COLO829 (cell line): ENCODE measurements at regions not wholly inside any gene's neighbourhood (a gene's known extent, or its start where the extent isn't known, plus 50 kb on each side); places are given as distances from the start of the nearest gene placed in this dataset.
A peak's percentile ranks its signal among the peaks of the same experiment; 100 is the strongest.

Experiments used
- DNase-seq: peaks from one replicate; pipeline ENCODE4 v3.0.0; 2012; ENCODE audit warnings: low spot score

DNA sequence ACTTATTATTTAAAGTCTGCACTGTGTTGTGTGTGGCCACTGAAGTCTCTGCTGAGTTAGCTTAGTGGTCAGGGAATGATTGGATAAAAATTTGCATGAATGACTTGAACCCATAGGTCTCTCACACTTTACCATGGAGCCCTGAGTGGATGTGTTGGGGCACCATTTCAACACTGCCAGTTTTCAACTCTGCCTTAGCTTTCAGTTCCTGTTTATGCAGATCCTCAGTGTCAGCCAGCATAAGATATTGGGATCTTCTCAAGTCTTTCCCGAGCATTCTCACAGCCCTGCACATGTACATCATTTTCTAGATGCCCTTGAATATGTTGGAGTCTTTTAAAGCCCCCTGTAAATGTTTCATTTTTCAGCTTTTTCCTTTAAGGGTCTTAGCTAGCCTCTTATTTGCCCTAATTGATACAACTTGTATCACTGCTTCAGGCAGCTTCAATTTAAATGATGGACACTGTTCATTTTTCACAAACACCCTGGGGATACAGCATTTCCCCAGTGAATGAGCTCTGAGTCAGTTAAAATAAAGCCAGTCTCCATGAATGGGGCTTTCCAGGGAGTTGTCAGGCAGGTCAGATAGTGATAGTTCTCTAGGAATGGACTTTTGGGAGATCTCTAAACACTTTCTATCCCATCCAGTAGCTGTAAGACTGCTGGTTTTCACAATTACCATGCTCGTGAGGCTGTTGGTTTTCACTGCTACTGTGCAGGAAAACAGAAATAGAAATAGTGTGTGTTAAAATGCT lies 211.9 kb upstream of the PAPPA start:
- DNase-seq, result peak; percentile 82

DNA sequence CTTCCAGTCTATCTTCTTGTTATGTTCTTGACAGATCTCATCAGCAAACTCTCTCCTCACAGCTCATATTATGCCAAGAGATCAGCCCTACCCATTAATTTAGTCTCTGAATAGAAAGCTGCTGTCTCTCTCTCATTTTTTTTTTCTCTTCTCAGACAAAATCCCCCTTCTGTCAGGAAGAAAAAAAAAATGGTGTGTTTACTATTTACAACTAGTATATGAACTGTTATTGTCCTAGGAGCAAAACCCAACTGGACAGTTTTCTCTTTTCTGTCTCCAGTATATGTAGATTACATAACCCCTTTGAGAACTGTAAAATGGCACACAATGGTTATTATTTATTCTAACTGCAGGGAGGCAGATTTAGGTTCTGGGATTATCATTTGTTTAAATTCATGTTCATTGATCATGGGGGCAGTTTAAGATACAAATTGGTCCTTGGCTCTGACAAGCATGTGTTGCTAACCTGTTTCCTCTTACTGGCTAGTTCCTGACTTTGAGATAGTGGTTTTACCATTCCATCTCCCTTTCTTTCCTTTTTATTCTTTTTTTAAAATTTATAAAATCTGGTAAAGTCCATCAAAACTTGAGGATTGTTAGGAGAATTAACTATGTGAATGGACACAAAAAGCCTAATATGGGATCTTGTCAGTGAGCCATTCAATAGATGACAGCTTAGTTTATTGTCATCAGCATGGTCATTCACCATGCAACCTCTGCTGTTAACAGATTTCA lies 210.0 kb upstream of the PAPPA start:
- DNase-seq, result no peak

DNA sequence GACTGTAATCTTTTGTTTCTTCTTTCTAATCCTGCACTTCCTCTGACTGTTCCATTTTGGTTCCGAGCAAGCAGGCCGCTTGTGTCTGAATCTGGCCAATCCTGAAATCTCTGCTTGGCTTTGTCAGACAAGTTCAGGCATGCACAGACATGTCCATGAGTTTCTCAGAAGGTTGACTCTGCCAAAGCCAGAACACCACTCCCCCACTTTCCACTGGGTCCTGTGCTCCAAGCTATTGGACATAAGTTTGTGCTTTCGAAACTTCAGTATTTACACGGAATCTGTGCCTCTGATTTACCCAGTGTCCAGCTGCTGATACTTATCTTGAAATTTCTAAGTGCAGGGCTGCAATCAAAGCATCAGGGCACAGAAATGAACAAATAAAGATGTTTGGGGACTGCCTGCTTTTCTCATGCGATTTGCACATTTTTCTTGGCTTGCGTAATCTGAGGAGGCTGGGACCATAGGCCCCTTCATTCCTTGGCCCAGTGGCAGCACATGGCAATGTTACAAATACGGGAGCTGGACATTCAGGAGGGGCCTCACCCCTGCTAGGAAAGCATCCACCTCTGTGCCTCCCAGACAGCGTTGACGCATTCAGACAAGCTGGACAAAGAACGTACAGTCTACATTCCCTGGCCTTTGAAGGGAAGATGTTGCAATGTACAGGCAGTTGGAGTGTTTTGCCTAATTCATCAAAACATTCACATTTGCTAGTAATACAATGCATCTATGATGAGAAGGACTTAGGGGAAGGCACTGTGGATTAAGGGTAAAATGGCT lies 209.2 kb upstream of the PAPPA start:
- DNase-seq, result peak; percentile 99

GRCh38 chr9:115945009-115945431 lies 208.6 kb upstream of the PAPPA start:
- DNase-seq, result no peak

DNA sequence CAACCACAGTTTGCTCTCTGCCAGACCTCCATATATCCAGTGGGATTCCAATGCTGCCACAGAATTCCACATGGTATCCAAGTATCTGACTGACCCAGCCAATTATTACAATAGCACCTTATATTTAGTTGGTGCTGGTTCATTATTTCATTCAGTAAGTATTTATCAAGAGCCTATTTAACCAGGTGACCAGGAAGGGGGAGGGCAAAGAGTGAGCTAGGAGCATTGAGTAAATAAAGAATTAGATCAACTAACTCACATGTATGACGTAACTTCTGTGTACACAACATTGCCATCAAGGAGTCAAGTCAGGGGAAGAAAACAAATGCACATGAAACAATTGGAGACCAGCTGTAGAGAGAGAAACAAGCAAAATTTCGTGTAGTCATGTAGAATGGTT lies 207.1 kb upstream of the PAPPA start:
- no peak for DNase-seq

GRCh38 chr9:115951977-115952376 lies 201.6 kb upstream of the PAPPA start:
- DNase-seq, result no peak

DNA sequence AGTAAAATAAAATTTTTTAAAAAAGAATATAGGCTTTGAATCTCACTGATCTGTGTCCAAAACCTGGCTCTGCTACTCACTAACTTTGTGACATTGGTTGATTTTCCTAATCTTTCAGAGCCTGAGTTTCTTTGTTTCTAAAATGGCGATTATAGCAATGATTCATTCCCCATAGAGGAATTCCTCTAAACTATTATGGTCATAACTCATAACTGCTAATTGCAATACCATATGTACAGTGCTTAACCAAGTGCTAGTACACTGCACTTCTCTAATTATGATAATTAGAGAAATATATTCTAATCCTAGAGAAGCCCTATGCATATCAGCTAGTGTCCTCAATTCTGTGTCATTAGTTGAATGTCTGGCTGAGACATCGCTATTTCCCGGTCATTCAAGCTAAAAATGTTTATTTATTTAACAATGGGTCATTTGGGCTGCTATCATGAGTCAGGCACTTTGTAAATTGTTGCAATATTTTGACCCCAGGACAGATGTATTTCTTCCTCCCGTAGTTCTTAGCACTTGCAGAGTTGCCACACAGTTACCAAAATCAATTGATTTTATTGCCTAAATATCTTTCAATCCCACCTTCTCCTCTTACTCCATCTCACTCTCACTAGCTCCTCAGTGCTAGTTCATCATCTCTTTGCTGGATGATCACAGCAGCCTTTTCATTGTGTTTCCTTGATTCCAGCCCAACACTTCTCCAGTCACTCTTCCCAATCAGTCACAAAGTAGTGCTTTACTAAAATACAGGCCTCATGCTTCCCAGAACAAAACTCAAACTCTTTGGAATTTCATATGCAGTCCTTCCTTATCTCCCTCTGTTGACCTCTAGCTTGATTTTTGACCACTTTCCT lies 200.9 kb upstream of the PAPPA start:
- no peak for DNase-seq

GRCh38 chr9:115956371-115956770 lies 197.2 kb upstream of the PAPPA start:
- no peak for DNase-seq

DNA sequence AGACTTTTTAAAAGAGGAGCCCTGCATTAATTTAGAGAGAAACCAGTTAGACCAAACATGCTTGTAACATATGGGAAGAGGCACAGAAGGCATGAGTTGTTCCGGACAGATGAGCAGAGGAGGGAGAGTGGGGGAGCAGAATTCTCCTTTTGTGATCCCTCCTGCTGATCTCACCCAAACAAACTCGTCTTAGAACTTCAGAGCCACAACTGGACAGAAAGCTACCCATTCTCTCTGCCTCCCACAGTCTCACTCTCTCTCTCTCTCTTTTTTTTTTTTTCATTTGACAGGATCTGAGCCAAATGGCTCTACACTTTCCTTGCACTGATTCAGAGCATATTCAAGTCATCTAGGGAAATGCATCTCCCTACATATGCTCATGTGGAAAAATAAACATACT lies 196.0 kb upstream of the PAPPA start:
- no peak for DNase-seq

DNA sequence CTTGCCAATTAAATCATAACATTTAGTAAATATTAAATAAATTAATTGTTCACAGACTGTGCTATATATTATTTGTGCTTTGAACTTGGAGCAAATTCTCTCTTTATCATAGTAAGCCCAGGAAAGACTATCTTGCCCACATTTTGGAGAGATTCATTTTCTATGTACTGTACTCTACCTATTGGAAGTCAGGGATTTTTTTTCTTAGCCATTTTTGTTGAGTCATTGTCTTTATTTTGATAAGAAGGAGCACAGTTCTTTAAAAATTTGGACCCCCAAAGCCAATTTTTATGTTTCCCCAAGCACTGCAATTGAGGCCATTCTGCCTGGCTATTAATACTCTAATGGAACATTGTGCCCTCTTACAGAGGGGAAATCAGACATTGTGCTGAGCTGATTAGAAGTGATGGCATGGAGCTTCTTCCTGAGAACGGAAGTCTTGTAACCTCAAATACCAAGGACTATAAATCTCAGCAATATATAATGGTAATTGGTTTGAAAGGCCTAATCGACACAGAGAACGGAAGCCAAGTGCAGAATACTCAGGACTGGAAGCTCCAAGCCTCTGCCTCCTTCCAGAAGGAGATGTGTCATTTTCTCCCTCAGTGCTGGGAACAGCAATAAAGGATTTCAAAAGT lies 188.8 kb upstream of the PAPPA start:
- no peak for DNase-seq

DNA sequence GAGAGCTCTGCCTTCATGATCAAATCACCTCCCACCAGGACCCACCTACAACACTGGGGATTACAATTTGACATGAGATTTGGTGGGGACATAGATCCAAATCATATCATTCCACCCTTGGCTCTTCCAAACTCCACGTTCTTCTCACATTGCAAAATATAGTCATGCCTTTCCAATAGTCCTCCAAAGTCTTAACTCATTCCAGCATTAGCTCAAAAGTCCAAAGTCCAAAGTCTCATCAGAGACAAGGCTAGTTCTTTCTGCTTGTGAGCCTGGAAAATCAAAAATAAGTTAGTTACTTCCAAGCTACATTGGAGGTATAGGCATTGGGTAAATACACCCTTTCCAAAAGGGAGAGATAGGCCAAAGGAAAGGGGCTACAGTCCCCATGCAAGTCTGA lies 186.9 kb upstream of the PAPPA start:
- no peak for DNase-seq

DNA sequence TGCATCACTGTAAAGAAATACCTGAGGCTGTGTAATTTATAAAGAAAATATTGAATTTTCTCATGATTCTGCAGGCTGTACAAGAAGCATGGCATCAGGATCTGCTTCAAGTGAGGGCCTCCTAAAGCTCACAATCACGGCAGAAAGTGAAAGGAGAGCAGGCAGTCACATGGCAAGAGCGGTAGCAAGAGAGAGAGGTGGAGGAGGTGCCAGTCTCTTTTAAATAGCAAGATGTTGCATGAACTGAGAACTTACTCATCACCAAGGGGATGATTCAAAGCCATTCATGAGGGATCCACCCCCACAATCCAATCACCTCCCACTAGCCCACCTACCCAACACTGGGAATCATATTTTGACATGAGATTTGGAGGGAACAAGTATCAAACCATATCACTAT lies 184.5 kb upstream of the PAPPA start:
- no peak for DNase-seq

- DNase-seq, result no peak
Measured at GRCh38 chr9:115972362-115972761, 181.2 kb upstream of the PAPPA start.

- no peak for DNase-seq
Measured at GRCh38 chr9:115972843-115973595, 180.6 kb upstream of the PAPPA start.

DNA sequence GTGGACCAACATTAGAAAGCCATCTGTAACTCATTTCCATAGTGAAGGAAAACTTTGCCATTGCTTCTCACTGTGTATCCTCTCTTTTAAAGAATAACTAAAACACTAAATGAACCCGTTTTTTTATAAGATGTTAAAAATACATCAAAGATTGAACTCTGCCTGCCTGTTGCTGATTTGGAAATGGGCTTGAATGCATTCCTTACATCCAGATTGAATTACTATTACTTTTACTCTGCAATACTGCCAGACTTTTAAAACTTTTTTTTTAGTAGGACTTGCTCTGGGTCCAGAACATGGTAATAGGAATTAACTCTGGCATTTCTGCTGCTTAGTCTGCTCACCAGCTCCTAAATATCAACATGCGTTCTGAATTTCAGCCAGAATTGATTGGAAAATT lies 176.8 kb upstream of the PAPPA start:
- DNase-seq, result no peak

DNA sequence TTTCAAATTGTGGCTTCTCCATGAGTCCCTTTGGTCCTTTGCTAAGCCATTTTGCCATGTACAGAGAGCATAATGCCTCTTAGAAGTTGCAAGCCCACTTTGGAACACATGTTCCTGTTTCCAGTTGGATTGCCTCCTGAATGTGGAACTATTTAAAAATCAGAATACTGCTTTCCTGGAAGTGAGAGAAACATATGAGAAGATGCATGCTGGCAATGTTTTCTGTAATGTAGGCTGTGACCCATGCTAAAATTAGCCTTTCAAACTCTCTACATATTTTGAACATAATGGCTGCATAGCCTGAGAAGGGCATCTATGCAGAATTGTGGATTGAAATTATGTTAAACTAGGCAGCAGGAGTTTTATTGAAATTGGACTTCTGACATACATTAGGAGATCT lies 175.5 kb upstream of the PAPPA start:
- DNase-seq, result no peak

- DNase-seq, result no peak
Measured at GRCh38 chr9:115978659-115979096, 174.9 kb upstream of the PAPPA start.

- no peak for DNase-seq
Measured at GRCh38 chr9:115980054-115980453, 173.5 kb upstream of the PAPPA start.

- DNase-seq, result no peak
Measured at GRCh38 chr9:115980502-115980901, 173.1 kb upstream of the PAPPA start.

DNA sequence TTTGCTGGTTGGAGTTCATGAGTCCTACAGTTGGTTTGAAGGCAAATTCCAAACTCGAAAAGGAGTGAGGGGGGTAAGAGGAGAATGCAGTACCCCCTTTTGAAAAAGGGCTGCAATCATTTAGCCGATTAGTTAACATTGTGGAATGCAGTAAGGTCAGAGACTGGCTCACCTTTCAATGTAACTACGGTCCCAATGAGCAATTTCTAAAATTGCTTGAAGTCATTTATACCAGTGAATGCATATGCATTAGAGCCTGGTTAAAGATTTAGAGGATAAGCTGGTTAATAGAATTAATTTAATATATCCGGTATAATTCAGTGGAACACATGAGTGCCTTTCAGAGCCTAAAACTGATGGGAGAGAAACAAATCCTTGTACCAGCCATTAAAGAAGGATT lies 172.6 kb upstream of the PAPPA start:
- no peak for DNase-seq

DNA sequence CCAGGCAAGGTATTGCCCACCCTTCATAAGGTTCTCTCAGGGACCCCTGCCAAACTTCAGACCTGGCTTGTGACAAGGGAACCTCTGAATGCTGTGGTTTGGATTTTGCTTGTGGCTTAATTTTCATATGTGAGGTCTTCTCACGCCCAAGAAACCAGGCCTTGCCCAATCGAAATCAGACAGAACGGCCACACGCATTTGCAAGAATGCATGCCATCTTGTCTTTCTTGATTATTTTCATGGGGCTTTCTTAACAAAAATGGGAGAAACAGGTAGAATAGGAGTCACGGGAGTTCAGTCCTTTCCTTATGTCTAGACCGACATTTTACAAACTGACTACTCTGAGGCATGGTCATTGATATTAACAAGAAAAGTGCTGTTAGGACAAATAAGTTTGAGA lies 170.2 kb upstream of the PAPPA start:
- DNase-seq, result no peak
